K562 (cell line): ENCODE measurements at regions not wholly inside any gene's neighbourhood (a gene's known extent, or its start where the extent isn't known, plus 50 kb on each side); places are given as distances from the start of the nearest gene placed in this dataset.
A peak's percentile ranks its signal among the peaks of the same experiment; 100 is the strongest.

Experiments
- ATAC-seq: fragments of 200-7000 bp; cut with Tn5 transposase; 3 replicates; pipeline ENCODE4 v1.9.1; 2020; ENCODE audit warnings: moderate library complexity
- BruUV-seq: library from RNA; stranded (reverse); fragments of 400-500 nt; replicated peaks from 2 replicates; lab custom pipeline; 2021; lab: Mats Ljungman, UMichigan
- CTCF ChIA-PET: fragments of 300-600 bp; formaldehyde crosslinking; extraction: SDS; loops from one replicate; lab custom pipeline; 2021; ENCODE audit warnings: low intra/inter-chr PET ratio; lab: Yijun Ruan, JAX
- POLR2A ChIA-PET: fragments of 300-600, 350-650 bp; sonication (Branson Sonifier 250); formaldehyde crosslinking; extraction: SDS; loops from one replicate; lab custom pipeline; 2021; ENCODE audit warnings: antibody characterized with exemption, inconsistent platforms; lab: Yijun Ruan, JAX
- DNase-seq, 4 experiments: peaks; one replicate each; pipeline versions ENCODE4 v3.0.0 to v3.0.0-alpha.2; 2011 to 2018; ENCODE audit warnings: low spot score in 3 of 4, mixed read lengths in 3 of 4; ENCODE audit errors: extremely low read depth in 1 of 4
- FAIRE-seq: peaks from 2 replicates; lab custom pipeline; 2011; peaks lifted over from hg19 to GRCh38; lab: Jason Lieb, UNC
- H2AFZ ChIP-seq: 2 replicates; pipeline ENCODE4 v1.6.0; 2011; ENCODE audit warnings: low read depth, low read length, control low read depth, inconsistent platforms
- H3K27ac ChIP-seq: fragments of 200-600 bp; 3 replicates; pipeline ENCODE4 v1.8.0; 2011; ENCODE audit warnings: low read depth, mild to moderate bottlenecking, control low read depth, inconsistent platforms, low read length, moderate library complexity, mixed read lengths; ENCODE audit errors: extremely low read depth
- H3K27me3 ChIP-seq, 2 experiments: fragments of 300-600 bp in 1 of 2; 2 replicates in 1 of 2; 3 replicates in 1 of 2; pipeline versions ENCODE4 v1.6.0 to v1.8.0; 2011; ENCODE audit warnings: inconsistent platforms in 2 of 2, low read length in 2 of 2, mild to moderate bottlenecking in 1 of 2, mixed read lengths in 1 of 2, moderate library complexity in 1 of 2; ENCODE audit not compliant: control insufficient read depth in 2 of 2, insufficient read depth in 2 of 2
- H3K36me3 ChIP-seq: fragments of 300-600 bp; 3 replicates; pipeline ENCODE4 v1.8.0; 2011; ENCODE audit warnings: mild to moderate bottlenecking, low read length, inconsistent platforms; ENCODE audit not compliant: control insufficient read depth, insufficient read depth
- H3K4me1 ChIP-seq, 2 experiments: fragments of 200-600 bp in 1 of 2; replicated peaks in 1 of 2; 2 replicates in 1 of 2; 3 replicates in 1 of 2; pipeline versions ENCODE4 v1.5.1 to v1.8.0; 2011; ENCODE audit warnings: inconsistent platforms in 2 of 2, low read length in 2 of 2, mild to moderate bottlenecking in 1 of 2, mixed read lengths in 1 of 2, moderate library complexity in 1 of 2; ENCODE audit not compliant: control insufficient read depth in 2 of 2, insufficient read depth in 2 of 2
- H3K4me2 ChIP-seq: 2 replicates; pipeline ENCODE4 v1.6.1; 2011; ENCODE audit warnings: low read length, control low read depth, inconsistent platforms, mixed read lengths; ENCODE audit not compliant: insufficient read depth
- H3K4me3 ChIP-seq: fragments of 200-600 bp; sonication (generic), shearing (Covaris generic); 2 replicates; pipeline ENCODE4 v1.5.1; 2016; ENCODE audit warnings: control low read depth, inconsistent platforms
- H3K79me2 ChIP-seq: fragments of 200-600 bp; 3 replicates; pipeline ENCODE4 v1.8.0; 2011; ENCODE audit warnings: low read length, inconsistent platforms; ENCODE audit not compliant: control insufficient read depth, insufficient read depth
- H3K9ac ChIP-seq, 2 experiments: 2 replicates each; pipeline versions ENCODE4 v1.6.0 to v1.6.1; 2011; ENCODE audit warnings: low read depth in 2 of 2, low read length in 2 of 2, control low read depth in 1 of 2, inconsistent platforms in 1 of 2, mild to moderate bottlenecking in 1 of 2, mixed read lengths in 1 of 2; ENCODE audit not compliant: insufficient read depth in 1 of 2
- H3K9me1 ChIP-seq: one replicate; pipeline ENCODE4 v1.6.0; 2011; ENCODE audit warnings: inconsistent platforms, mild to moderate bottlenecking, low read length, moderate library complexity; ENCODE audit not compliant: control insufficient read depth, insufficient read depth
- H3K9me3 ChIP-seq: replicated peaks from 2 replicates; pipeline ENCODE4 v1.5.1; 2011; ENCODE audit warnings: low read depth, low read length, inconsistent platforms; ENCODE audit not compliant: control insufficient read depth, insufficient read depth
- H4K20me1 ChIP-seq: replicated peaks from 2 replicates; pipeline ENCODE4 v1.6.1; 2011; ENCODE audit warnings: low read length, inconsistent platforms, mixed read lengths; ENCODE audit not compliant: control insufficient read depth, insufficient read depth
- CBX2 ChIP-seq: fragments of 200-600 bp; sonication (generic); IDR thresholded peaks from one replicate; pipeline ENCODE4 v1.6.1; 2012; ENCODE audit warnings: mild to moderate bottlenecking, low read length, inconsistent platforms; ENCODE audit not compliant: insufficient read depth, poor library complexity, severe bottlenecking
- KLF10 ChIP-seq: fragments of 250-450 bp; sonication (Bioruptor Pico); IDR thresholded peaks from 2 replicates; pipeline ENCODE4 v1.6.1; 2021; ENCODE audit warnings: matching md5 sums
- MAZ ChIP-seq, 2 experiments: fragments of 450-650 bp in 1 of 2; sonication (generic) in 1 of 2; formaldehyde crosslinking; IDR thresholded peaks in 1 of 2; conservative IDR thresholded peaks in 1 of 2; 2 replicates each; pipeline versions ENCODE4 v1.4.0 to v1.5.0; 2020; ENCODE audit warnings: mild to moderate bottlenecking in 1 of 2, missing genetic modification reagents in 1 of 2
- RFX1 ChIP-seq: fragments of 450-650 bp; IDR thresholded peaks from 2 replicates; pipeline ENCODE4 v1.6.1; 2016; ENCODE audit warnings: mild to moderate bottlenecking, moderate library complexity
- SREBF2 ChIP-seq: sonication (generic); formaldehyde crosslinking; IDR thresholded peaks from 2 replicates; pipeline ENCODE4 v1.4.0; 2020; ENCODE audit warnings: mild to moderate bottlenecking, missing genetic modification reagents
- ZNF431 ChIP-seq: sonication (generic); formaldehyde crosslinking; IDR thresholded peaks from 2 replicates; pipeline ENCODE4 v1.8.0; 2022; ENCODE audit warnings: mild to moderate bottlenecking, missing genetic modification reagents
- WGBS: fragments of 100-300 bp; shearing (Covaris generic); methylation state at CpG from one replicate; pipeline ENCODE4 v1.1.6; 2016; ENCODE audit warnings: low coverage, mixed read lengths; ENCODE audit not compliant: insufficient coverage; ENCODE audit errors: missing lambda C conversion rate; 5-methylcytosine and 5-hydroxymethylcytosine counted together
- in situ Hi-C: fragments of 300-500 bp; cut with MboI; formaldehyde crosslinking; loops from 4 replicates; pipeline ENCODE4 v1.15.0; 2018; ENCODE audit warnings: inconsistent platforms, mixed read lengths
- intact Hi-C: fragments of 100-400 bp; cut with micrococcal nuclease; formaldehyde crosslinking; loops from 2 replicates; pipeline ENCODE4 v1.14.2; 2022

- in situ Hi-C loops, result no loop called here
- Histone ChIP-seq H3K4me2 (no peak overlapping the region), H3K9ac (no peak overlapping the region), H4K20me1 (no peaks in the 10 kb centered on the region), H3K27ac (no peak overlapping the region), H3K79me2 (no peaks in the 10 kb centered on the region), H3K4me3 (no peak overlapping the region), H2AFZ (no peak overlapping the region), H3K9me3 (0 out of 2 replicates have a peak, but pooled peaks cover 1% of the 10 kb centered on the region), H3K27me3 (peaks cover 0 to 28% of the 10 kb centered on the region in 2 experiments), H3K9me1 (no peaks in the 10 kb centered on the region), H3K4me1 (no peaks in the 10 kb centered on the region), H3K36me3 (no peaks in the 10 kb centered on the region)
- intact Hi-C loops, result no loop called here
- ChIA-PET POLR2A (interaction anchor here (1.1 to 1.5 kb wide), 2 partner anchors 10 to 24 kb away, joined by 3 to 7 read pairs; no protein-coding TSS in a partner anchor), CTCF (no interaction called here)
- no TSS peak for BruUV-seq
- WGBS, result 4% methylated on average over 3 of the region's 3 CpGs
- FAIRE-seq, result no peak
- no peak for ATAC-seq
- DNase-seq, result no peak
- TF ChIP-seq RFX1 (peak; percentile 66), SREBF2 (CRISPR knock-in tag) (no peak), MAZ (CRISPR knock-in tag; conservative IDR thresholded peaks at IDR 0.05 in 1 of 2, IDR thresholded peaks at IDR 0.05 in 1 of 2) (no peak)
Observed at GRCh38 chr20:48153523-48153922, 368.2 kb upstream of the SULF2 start.

DNA sequence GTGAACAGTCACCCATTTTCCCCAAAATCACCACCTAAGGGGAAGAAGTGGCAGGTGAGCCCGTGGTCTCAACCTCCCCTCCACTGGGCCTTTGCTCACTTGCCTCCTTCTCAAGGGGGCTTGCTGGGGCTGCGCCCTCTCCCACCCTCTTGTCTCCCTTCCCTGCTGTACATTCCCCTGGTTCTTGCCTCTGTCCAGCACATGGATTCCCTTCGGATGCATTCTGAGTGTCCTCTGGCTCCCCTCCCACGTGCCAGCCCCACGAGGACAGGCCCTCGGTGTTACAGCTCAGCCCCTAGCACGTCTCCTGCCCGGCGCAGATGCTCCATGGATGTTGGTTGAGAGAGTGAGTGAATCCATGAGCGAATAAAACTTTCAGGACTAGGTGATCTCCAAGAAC is 367.8 kb upstream of the SULF2 start:
- Histone ChIP-seq H4K20me1 (no peaks in the 10 kb centered on the region), H3K36me3 (no peaks in the 10 kb centered on the region), H3K9me3 (0 out of 2 replicates have a peak, but pooled peaks cover 1% of the 10 kb centered on the region), H2AFZ (no peak overlapping the region), H3K4me1 (no peaks in the 10 kb centered on the region), H3K9ac (no peak overlapping the region), H3K27ac (no peak overlapping the region), H3K79me2 (no peaks in the 10 kb centered on the region), H3K4me3 (no peak overlapping the region), H3K9me1 (no peaks in the 10 kb centered on the region), H3K27me3 (peaks cover 0 to 28% of the 10 kb centered on the region in 2 experiments), H3K4me2 (no peak overlapping the region)
- in situ Hi-C loops (no loop called here), intact Hi-C loops (no loop called here)
- BruUV-seq, result no TSS peak
- CTCF ChIA-PET, result no interaction called here
- 3% methylated on average over 10 of the region's 10 CpGs for WGBS
- POLR2A ChIA-PET, result interaction anchor here (1.1 to 1.5 kb wide), 2 partner anchors 10 to 24 kb away, joined by 3 to 7 read pairs; no protein-coding TSS in a partner anchor
- no peak for TF ChIP-seq KLF10 (CRISPR knock-in tag)
- no peak for TF ChIP-seq CBX2
- TF ChIP-seq ZNF431, result no peak
- ATAC-seq, result no peak
- no peak for DNase-seq
- no peak for FAIRE-seq
